ENCODE measurements at regions not wholly inside any gene's neighbourhood (a gene's known extent, or its start where the extent isn't known, plus 50 kb on each side); places are given as distances from the start of the nearest gene placed in this dataset.

DNA sequence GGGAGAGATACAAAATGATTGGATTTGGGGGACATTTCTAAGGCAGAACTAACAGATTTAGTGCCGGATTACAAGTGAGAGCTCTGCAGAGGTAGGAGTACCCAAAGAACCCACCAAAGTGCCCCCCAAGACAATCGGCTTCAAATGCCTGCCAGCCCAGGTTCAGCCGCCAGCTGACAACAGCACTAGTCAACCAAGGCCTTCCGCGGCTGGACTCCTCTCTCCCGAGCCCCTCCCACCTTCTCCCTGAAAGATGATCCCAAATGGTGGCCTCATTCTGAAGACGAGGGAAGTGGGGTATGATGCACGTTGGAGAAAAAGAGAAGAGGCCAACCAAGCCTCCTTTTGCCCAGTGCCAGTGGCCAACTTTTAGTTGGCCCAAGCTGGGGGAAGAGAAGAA is 210.4 kb upstream of the SLC30A5 start:
- intact Hi-C loops (cut with micrococcal nuclease; ENCODE audit: unreplicated experiment) = no loop called here
- no TSS peak for BruUV-seq (replicated peaks)

GRCh38 chr5:68884144-68884754 is 209.6 kb upstream of the SLC30A5 start:
- Histone ChIP-seq H3K27me3 (replicated peaks; ENCODE audit: insufficient read depth, low read depth, low read length, poor library complexity) (no peaks in the 10 kb centered on the region), H3K27ac (ENCODE audit: low read depth, low read length, poor library complexity, severe bottlenecking) (no peak overlapping the region), H3K36me3 (ENCODE audit: insufficient read depth, low read length, poor library complexity, severe bottlenecking) (no peaks in the 10 kb centered on the region), H3K4me1 (ENCODE audit: insufficient read depth, low read length, poor library complexity, severe bottlenecking) (no peaks in the 10 kb centered on the region), H3K4me3 (ENCODE audit: low read depth, low read length, poor library complexity, severe bottlenecking) (no peak overlapping the region), H3K9me3 (ENCODE audit: low read depth, low read length, poor library complexity, severe bottlenecking) (no peaks in the 10 kb centered on the region)
- no peak for TF ChIP-seq CTCF (conservative IDR thresholded peaks at IDR 0.05; ENCODE audit: low read depth, low read length)
- no peak for TF ChIP-seq EZH2 (IDR thresholded peaks at IDR 0.05; ENCODE audit: borderline replicate concordance, low read depth, low read length, poor library complexity, severe bottlenecking)
- ChIA-PET CTCF (no interaction called here), POLR2A (ENCODE audit: low non-redundant PET) (no interaction called here)
- intact Hi-C loops (cut with micrococcal nuclease; ENCODE audit: unreplicated experiment) = no loop called here
- no TSS peak for BruUV-seq (replicated peaks)
- DNase-seq (ENCODE audit: low spot score) = no peak

More for the DNA sequence above, 210.4 kb upstream of the SLC30A5 start:
- Histone ChIP-seq H3K27ac (ENCODE audit: low read depth, low read length, poor library complexity, severe bottlenecking) (no peak overlapping the region), H3K36me3 (ENCODE audit: insufficient read depth, low read length, poor library complexity, severe bottlenecking) (no peaks in the 10 kb centered on the region), H3K27me3 (replicated peaks; ENCODE audit: insufficient read depth, low read depth, low read length, poor library complexity) (no peaks in the 10 kb centered on the region), H3K4me1 (ENCODE audit: insufficient read depth, low read length, poor library complexity, severe bottlenecking) (no peaks in the 10 kb centered on the region), H3K9me3 (ENCODE audit: low read depth, low read length, poor library complexity, severe bottlenecking) (no peaks in the 10 kb centered on the region), H3K4me3 (ENCODE audit: low read depth, low read length, poor library complexity, severe bottlenecking) (no peak overlapping the region)
- TF ChIP-seq EZH2 (IDR thresholded peaks at IDR 0.05; ENCODE audit: borderline replicate concordance, low read depth, low read length, poor library complexity, severe bottlenecking) = no peak
- DNase-seq (ENCODE audit: low spot score) = no peak
- POLR2A ChIA-PET (ENCODE audit: low non-redundant PET) = no interaction called here
- CTCF ChIA-PET = no interaction called here

GRCh38 chr5:68884883-68885282 is 208.9 kb upstream of the SLC30A5 start:
- ChIA-PET POLR2A (ENCODE audit: low non-redundant PET) (no interaction called here), CTCF (no interaction called here)
- intact Hi-C loops (cut with micrococcal nuclease; ENCODE audit: unreplicated experiment) = no loop called here
- H3K4me1 ChIP-seq (ENCODE audit: insufficient read depth, low read length, poor library complexity, severe bottlenecking) = no peaks in the 10 kb centered on the region
- H3K9me3 ChIP-seq (ENCODE audit: low read depth, low read length, poor library complexity, severe bottlenecking) = no peaks in the 10 kb centered on the region
- BruUV-seq (replicated peaks) = no TSS peak
- TF ChIP-seq EZH2 (IDR thresholded peaks at IDR 0.05; ENCODE audit: borderline replicate concordance, low read depth, low read length, poor library complexity, severe bottlenecking) (no peak), CTCF (conservative IDR thresholded peaks at IDR 0.05; ENCODE audit: low read depth, low read length) (peak; percentile 54)
- peak; percentile 49 for DNase-seq (ENCODE audit: low spot score)
- no peak overlapping the region for H3K4me3 ChIP-seq (ENCODE audit: low read depth, low read length, poor library complexity, severe bottlenecking)
- no peaks in the 10 kb centered on the region for H3K27me3 ChIP-seq (replicated peaks; ENCODE audit: insufficient read depth, low read depth, low read length, poor library complexity)
- H3K27ac ChIP-seq (ENCODE audit: low read depth, low read length, poor library complexity, severe bottlenecking) = no peak overlapping the region
- H3K36me3 ChIP-seq (ENCODE audit: insufficient read depth, low read length, poor library complexity, severe bottlenecking) = no peaks in the 10 kb centered on the region

GRCh38 chr5:68886814-68887213 is 207.0 kb upstream of the SLC30A5 start:
- no peak for TF ChIP-seq CTCF (conservative IDR thresholded peaks at IDR 0.05; ENCODE audit: low read depth, low read length)
- no peak for TF ChIP-seq EZH2 (IDR thresholded peaks at IDR 0.05; ENCODE audit: borderline replicate concordance, low read depth, low read length, poor library complexity, severe bottlenecking)
- Histone ChIP-seq H3K4me3 (ENCODE audit: low read depth, low read length, poor library complexity, severe bottlenecking) (no peak overlapping the region), H3K36me3 (ENCODE audit: insufficient read depth, low read length, poor library complexity, severe bottlenecking) (no peaks in the 10 kb centered on the region), H3K9me3 (ENCODE audit: low read depth, low read length, poor library complexity, severe bottlenecking) (no peaks in the 10 kb centered on the region), H3K27ac (ENCODE audit: low read depth, low read length, poor library complexity, severe bottlenecking) (no peak overlapping the region), H3K27me3 (replicated peaks; ENCODE audit: insufficient read depth, low read depth, low read length, poor library complexity) (no peaks in the 10 kb centered on the region), H3K4me1 (ENCODE audit: insufficient read depth, low read length, poor library complexity, severe bottlenecking) (no peaks in the 10 kb centered on the region)
- ChIA-PET CTCF (no interaction called here), POLR2A (ENCODE audit: low non-redundant PET) (no interaction called here)
- no TSS peak for BruUV-seq (replicated peaks)
- intact Hi-C loops (cut with micrococcal nuclease; ENCODE audit: unreplicated experiment) = no loop called here
- no peak for DNase-seq (ENCODE audit: low spot score)

All from A673 (cell line).